Erythroblast (primary cell): ENCODE measurements at regions not wholly inside any gene's neighbourhood (a gene's known extent, or its start where the extent isn't known, plus 50 kb on each side); places are given as distances from the start of the nearest gene placed in this dataset.
"Not testable (repeated sequence)": the region's sequence is repeated elsewhere in the genome, so short reads cannot be mapped to it uniquely, and the experiment has no call there.

Experiments used
- GATA1 ChIP-seq: IDR thresholded peaks from 2 replicates; pipeline ENCODE4 v1.6.1; 2011; ENCODE audit warnings: low read depth, mild to moderate bottlenecking, control low read depth, low read length, moderate library complexity
- POLR2A ChIP-seq: IDR thresholded peaks from 2 replicates; pipeline ENCODE4 v1.6.1; 2011; ENCODE audit warnings: mild to moderate bottlenecking, low read length

GRCh38 chr1:206333316-206333715 is 130.0 kb downstream of the SRGAP2 start:
- not testable (repeated sequence) for TF ChIP-seq POLR2A, GATA1
